ENCODE measurements at regions not wholly inside any gene's neighbourhood (a gene's known extent, or its start where the extent isn't known, plus 50 kb on each side); places are given as distances from the start of the nearest gene placed in this dataset.

DNA sequence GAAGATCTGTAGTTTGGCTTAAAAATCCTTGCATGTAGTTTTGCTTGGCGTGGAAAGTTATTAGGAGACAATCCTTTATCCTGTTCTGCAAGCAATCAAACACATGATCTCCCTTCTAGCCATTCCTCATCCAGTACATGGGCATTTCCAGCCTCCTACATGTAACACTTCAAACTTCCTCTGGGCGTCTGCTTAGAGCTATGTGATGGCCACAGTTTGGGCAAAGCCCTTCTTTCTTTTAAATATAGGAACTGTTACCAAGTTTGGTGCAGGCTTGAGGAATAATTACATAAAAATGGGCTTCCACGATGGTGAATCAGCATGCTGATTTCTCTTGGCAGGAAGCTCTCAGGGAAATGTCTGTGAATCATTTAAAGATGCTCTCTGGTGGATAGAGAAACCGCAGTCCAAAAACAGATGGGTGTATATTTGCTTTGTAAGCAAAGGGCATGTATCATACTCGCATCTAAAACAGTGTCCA lies 176.9 kb upstream of the FMN2 start:
- Histone ChIP-seq H3K9me3 (ENCODE audit: low read depth) (no peaks in the 10 kb centered on the region), H3K27me3 (no peaks in the 10 kb centered on the region), H3K4me2 (no peak overlapping the region), H3K9ac (no peak overlapping the region), H3K27ac (no peak overlapping the region), H3K4me1 (peaks cover 19% of the 10 kb centered on the region), H2AFZ (replicated peaks) (no peak overlapping the region), H3K36me3 (no peaks in the 10 kb centered on the region), H3K4me3 (no peak overlapping the region), H4K20me1 (ENCODE audit: low read depth) (no peaks in the 10 kb centered on the region), H3F3A (ENCODE audit: low read depth) (no peaks in the 10 kb centered on the region), H3K79me2 (ENCODE audit: low read depth) (no peaks in the 10 kb centered on the region)
- H3K4me1 Mint-ChIP-seq: peaks cover 11% of the 10 kb centered on the region
- no peak overlapping the region for H3K4me3 Mint-ChIP-seq
- no peaks in the 10 kb centered on the region for H3K9me3 Mint-ChIP-seq
- TF ChIP-seq, protein P1, sequence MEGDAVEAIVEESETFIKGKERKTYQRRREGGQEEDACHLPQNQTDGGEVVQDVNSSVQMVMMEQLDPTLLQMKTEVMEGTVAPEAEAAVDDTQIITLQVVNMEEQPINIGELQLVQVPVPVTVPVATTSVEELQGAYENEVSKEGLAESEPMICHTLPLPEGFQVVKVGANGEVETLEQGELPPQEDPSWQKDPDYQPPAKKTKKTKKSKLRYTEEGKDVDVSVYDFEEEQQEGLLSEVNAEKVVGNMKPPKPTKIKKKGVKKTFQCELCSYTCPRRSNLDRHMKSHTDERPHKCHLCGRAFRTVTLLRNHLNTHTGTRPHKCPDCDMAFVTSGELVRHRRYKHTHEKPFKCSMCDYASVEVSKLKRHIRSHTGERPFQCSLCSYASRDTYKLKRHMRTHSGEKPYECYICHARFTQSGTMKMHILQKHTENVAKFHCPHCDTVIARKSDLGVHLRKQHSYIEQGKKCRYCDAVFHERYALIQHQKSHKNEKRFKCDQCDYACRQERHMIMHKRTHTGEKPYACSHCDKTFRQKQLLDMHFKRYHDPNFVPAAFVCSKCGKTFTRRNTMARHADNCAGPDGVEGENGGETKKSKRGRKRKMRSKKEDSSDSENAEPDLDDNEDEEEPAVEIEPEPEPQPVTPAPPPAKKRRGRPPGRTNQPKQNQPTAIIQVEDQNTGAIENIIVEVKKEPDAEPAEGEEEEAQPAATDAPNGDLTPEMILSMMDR (IDR thresholded peaks at IDR 0.05): peak; percentile 21
- no peak for TF ChIP-seq EZH2phosphoT487 (IDR thresholded peaks at IDR 0.05)
- H3K27ac Mint-ChIP-seq: no peak overlapping the region
- no peak for DNase-seq (ENCODE audit: low spot score)
- no peaks in the 10 kb centered on the region for H3K27me3 Mint-ChIP-seq (ENCODE audit: insufficient read depth, low read depth)
- H3K36me3 Mint-ChIP-seq: no peaks in the 10 kb centered on the region

DNA sequence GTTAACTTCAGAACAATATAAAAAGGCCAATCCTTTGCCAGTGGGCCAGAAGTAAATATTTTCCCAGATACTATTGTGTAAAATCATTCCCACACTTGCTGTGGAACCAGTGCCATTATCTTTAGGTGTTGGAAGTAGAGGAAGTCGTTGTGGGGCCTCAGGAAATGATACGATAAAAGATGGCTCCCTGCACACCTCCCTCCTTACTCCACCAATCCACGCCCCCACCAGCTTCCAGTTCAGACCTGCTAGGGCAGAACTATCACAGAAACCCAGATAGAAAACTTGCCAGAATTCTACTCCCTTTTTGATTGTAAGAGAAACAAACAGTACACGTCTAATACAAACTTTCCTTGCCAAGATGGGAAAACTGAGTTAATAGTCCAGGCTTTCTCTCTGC lies 173.0 kb upstream of the FMN2 start:
- H3K4me2 ChIP-seq: no peak overlapping the region
- DNase-seq (ENCODE audit: low spot score): no peak
- no peaks in the 10 kb centered on the region for H4K20me1 ChIP-seq (ENCODE audit: low read depth)
- H3K9me3 ChIP-seq (ENCODE audit: low read depth): no peaks in the 10 kb centered on the region
- Mint-ChIP-seq H3K27me3 (ENCODE audit: insufficient read depth, low read depth) (peaks cover 3% of the 10 kb centered on the region), H3K27ac (no peak overlapping the region), H3K4me1 (peaks cover 9% of the 10 kb centered on the region), H3K9me3 (peaks cover 6% of the 10 kb centered on the region), H3K4me3 (no peak overlapping the region), H3K36me3 (no peaks in the 10 kb centered on the region)
- no peaks in the 10 kb centered on the region for H3K79me2 ChIP-seq (ENCODE audit: low read depth)
- H3K27ac ChIP-seq: no peak overlapping the region
- no peaks in the 10 kb centered on the region for H3K27me3 ChIP-seq
- H3K4me3 ChIP-seq: no peak overlapping the region
- no peaks in the 10 kb centered on the region for H3F3A ChIP-seq (ENCODE audit: low read depth)
- no peak overlapping the region for H2AFZ ChIP-seq (replicated peaks)
- no peak overlapping the region for H3K9ac ChIP-seq
- TF ChIP-seq, protein P1 (IDR thresholded peaks at IDR 0.05): no peak
- TF ChIP-seq EZH2phosphoT487 (IDR thresholded peaks at IDR 0.05): no peak
- no peak for TF ChIP-seq EZH2 (IDR thresholded peaks at IDR 0.05)
- H3K4me1 ChIP-seq: no peaks in the 10 kb centered on the region
- H3K36me3 ChIP-seq: no peaks in the 10 kb centered on the region

DNA sequence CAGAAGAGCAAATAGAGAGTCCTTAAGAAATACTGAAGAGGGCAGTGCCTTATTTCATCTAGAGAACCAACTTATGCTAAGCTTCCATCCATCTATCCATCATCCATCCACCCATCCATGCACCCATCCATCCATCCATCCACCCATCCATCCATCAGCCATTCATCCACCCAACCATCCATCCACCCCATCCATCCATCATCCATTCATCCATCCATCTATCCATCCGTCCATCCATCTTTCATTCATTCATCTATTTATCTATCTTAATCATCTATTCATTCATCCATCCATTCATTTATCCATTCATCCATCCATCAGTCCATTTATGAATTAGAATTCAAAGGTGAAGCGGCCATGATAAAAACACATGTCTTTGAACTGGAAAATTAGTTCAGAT lies 171.5 kb upstream of the FMN2 start:
- Mint-ChIP-seq H3K4me3 (no peak overlapping the region), H3K9me3 (peaks cover 13% of the 10 kb centered on the region), H3K27me3 (ENCODE audit: insufficient read depth, low read depth) (peaks cover 7% of the 10 kb centered on the region), H3K4me1 (peaks cover 10% of the 10 kb centered on the region), H3K27ac (no peak overlapping the region), H3K36me3 (no peaks in the 10 kb centered on the region)
- Histone ChIP-seq H3K9ac (no peak overlapping the region), H3K79me2 (ENCODE audit: low read depth) (no peaks in the 10 kb centered on the region), H3F3A (ENCODE audit: low read depth) (no peaks in the 10 kb centered on the region), H3K4me2 (no peak overlapping the region), H3K4me1 (no peaks in the 10 kb centered on the region), H3K9me3 (ENCODE audit: low read depth) (no peaks in the 10 kb centered on the region), H3K27me3 (no peaks in the 10 kb centered on the region), H3K36me3 (no peaks in the 10 kb centered on the region), H2AFZ (replicated peaks) (no peak overlapping the region), H4K20me1 (ENCODE audit: low read depth) (no peaks in the 10 kb centered on the region), H3K4me3 (no peak overlapping the region), H3K27ac (no peak overlapping the region)
- DNase-seq (ENCODE audit: low spot score): no peak
- TF ChIP-seq, protein P1 (IDR thresholded peaks at IDR 0.05): no peak
- no peak for TF ChIP-seq EZH2phosphoT487 (IDR thresholded peaks at IDR 0.05)
- TF ChIP-seq EZH2 (IDR thresholded peaks at IDR 0.05): no peak
